ENCODE measurements at regions not wholly inside any gene's neighbourhood (a gene's known extent, or its start where the extent isn't known, plus 50 kb on each side); places are given as distances from the start of the nearest gene placed in this dataset.

DNA sequence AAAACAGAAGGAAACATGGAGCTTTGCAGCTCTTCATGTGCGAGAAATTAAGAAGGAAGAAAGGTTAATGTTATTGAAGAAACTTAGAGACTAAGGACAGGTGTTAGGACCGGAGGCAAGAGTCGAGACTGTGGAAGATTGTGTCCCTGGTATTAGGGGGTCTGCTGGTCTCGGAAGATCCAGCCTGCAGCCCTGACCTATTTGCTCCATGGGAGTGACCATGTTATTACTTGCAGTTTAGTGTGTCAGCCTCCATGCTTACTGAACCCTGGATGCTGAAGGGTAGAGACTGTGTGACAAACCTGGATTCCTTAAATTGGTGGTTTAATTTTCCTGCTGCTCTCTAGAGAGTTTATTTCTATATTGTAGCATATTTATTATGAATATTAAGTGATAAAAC is 580.6 kb downstream of the NOVA1 start:
- TF ChIP-seq POLR2AphosphoS5 (IDR thresholded peaks at IDR 0.05) (no peak), CTCF (IDR thresholded peaks at IDR 0.05) (no peak), POLR2A (IDR thresholded peaks at IDR 0.05; ENCODE audit: low read depth) (no peak)

Data from esophagus muscularis mucosa (tissue), 3 donors.